ENCODE measurements at regions not wholly inside any gene's neighbourhood (a gene's known extent, or its start where the extent isn't known, plus 50 kb on each side); places are given as distances from the start of the nearest gene placed in this dataset.

DNA sequence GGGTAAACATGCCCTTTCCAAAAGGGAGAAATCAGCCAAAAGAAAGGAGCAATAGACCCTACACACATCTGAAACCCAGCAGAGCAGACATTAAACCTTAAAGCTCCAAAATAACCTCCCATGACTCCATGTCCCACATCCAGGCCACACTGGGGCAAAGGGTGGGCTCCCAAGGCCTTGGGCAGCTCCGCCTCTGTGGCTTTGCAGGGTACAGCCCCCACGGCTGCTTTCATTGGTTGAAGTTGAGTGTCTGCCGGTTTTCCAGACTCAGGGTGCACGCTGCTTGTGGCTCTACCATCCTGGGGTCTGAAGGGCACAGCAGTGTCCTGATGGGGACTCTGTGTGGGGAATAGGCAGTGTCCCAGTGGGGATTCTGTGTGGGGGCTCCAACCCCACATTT is 146.5 kb downstream of the ZDHHC21 start:
- Histone ChIP-seq H3K36me3 (ENCODE audit: control insufficient read depth, insufficient read depth, low read length) (no peaks in the 10 kb centered on the region), H3K9ac (ENCODE audit: extremely low read depth, low read length, poor library complexity, severe bottlenecking) (no peak overlapping the region), H3K27me3 (ENCODE audit: control insufficient read depth, insufficient read depth, low read length, poor library complexity, severe bottlenecking) (no peaks in the 10 kb centered on the region), H3K27ac (ENCODE audit: low read depth, low read length) (no peak overlapping the region), H3K4me3 (ENCODE audit: low read length) (peak overlapping the region; percentile 19), H3K9me3 (ENCODE audit: control insufficient read depth, low read length) (peaks cover 19% of the 10 kb centered on the region), H3K4me1 (ENCODE audit: control insufficient read depth, insufficient read depth, low read length) (peaks cover 4% of the 10 kb centered on the region)
- WGBS, 2 experiments (ENCODE audit: insufficient coverage in 1 of 2, insufficient read length in 1 of 2), result 88 to 94% methylated on average over 1 to 4 of the region's 4 CpGs
- TF ChIP-seq, protein P1, sequence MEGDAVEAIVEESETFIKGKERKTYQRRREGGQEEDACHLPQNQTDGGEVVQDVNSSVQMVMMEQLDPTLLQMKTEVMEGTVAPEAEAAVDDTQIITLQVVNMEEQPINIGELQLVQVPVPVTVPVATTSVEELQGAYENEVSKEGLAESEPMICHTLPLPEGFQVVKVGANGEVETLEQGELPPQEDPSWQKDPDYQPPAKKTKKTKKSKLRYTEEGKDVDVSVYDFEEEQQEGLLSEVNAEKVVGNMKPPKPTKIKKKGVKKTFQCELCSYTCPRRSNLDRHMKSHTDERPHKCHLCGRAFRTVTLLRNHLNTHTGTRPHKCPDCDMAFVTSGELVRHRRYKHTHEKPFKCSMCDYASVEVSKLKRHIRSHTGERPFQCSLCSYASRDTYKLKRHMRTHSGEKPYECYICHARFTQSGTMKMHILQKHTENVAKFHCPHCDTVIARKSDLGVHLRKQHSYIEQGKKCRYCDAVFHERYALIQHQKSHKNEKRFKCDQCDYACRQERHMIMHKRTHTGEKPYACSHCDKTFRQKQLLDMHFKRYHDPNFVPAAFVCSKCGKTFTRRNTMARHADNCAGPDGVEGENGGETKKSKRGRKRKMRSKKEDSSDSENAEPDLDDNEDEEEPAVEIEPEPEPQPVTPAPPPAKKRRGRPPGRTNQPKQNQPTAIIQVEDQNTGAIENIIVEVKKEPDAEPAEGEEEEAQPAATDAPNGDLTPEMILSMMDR (conservative IDR thresholded peaks at IDR 0.05), result no peak
- Mint-ChIP-seq H3K27ac (peak overlapping the region; percentile 77), H3K36me3 (ENCODE audit: low read depth) (peaks cover 9% of the 10 kb centered on the region), H3K4me3 (no peak overlapping the region), H3K4me1 (peaks cover 35% of the 10 kb centered on the region), H3K9me3 (peaks cover 20% of the 10 kb centered on the region), H3K27me3 (ENCODE audit: insufficient read depth) (no peaks in the 10 kb centered on the region)
- DNase-seq, result peak; percentile 51

- peaks cover 9% of the 10 kb centered on the region for H3K9me3 Mint-ChIP-seq
- peaks cover 43% of the 10 kb centered on the region for H3K4me1 Mint-ChIP-seq
- Histone ChIP-seq H3K36me3 (ENCODE audit: control insufficient read depth, insufficient read depth, low read length) (no peaks in the 10 kb centered on the region), H3K27ac (ENCODE audit: low read depth, low read length) (peak overlapping the region; percentile 51), H3K4me3 (ENCODE audit: low read length) (no peak overlapping the region), H3K27me3 (ENCODE audit: control insufficient read depth, insufficient read depth, low read length, poor library complexity, severe bottlenecking) (no peaks in the 10 kb centered on the region), H3K9me3 (ENCODE audit: control insufficient read depth, low read length) (peaks cover 8% of the 10 kb centered on the region), H3K4me1 (ENCODE audit: control insufficient read depth, insufficient read depth, low read length) (peaks cover 19% of the 10 kb centered on the region), H3K9ac (ENCODE audit: extremely low read depth, low read length, poor library complexity, severe bottlenecking) (no peak overlapping the region)
- no peaks in the 10 kb centered on the region for H3K27me3 Mint-ChIP-seq (ENCODE audit: insufficient read depth)
- no peak for DNase-seq
- no peak overlapping the region for H3K4me3 Mint-ChIP-seq
- WGBS, 2 experiments (ENCODE audit: insufficient coverage in 1 of 2, insufficient read length in 1 of 2), result 61 to 67% methylated on average over 3 to 4 of the region's 4 CpGs
- TF ChIP-seq, protein P1 (conservative IDR thresholded peaks at IDR 0.05), result no peak
- peaks cover 6% of the 10 kb centered on the region for H3K36me3 Mint-ChIP-seq (ENCODE audit: low read depth)
- H3K27ac Mint-ChIP-seq, result no peak overlapping the region
Observed at GRCh38 chr9:14542071-14542470, 151.2 kb downstream of the ZDHHC21 start.

- Mint-ChIP-seq H3K9me3 (no peaks in the 10 kb centered on the region), H3K4me1 (peaks cover 57% of the 10 kb centered on the region), H3K4me3 (no peak overlapping the region), H3K27ac (peak overlapping the region; percentile 44), H3K27me3 (ENCODE audit: insufficient read depth) (no peaks in the 10 kb centered on the region), H3K36me3 (ENCODE audit: low read depth) (no peaks in the 10 kb centered on the region)
- H3K4me1 ChIP-seq (ENCODE audit: control insufficient read depth, insufficient read depth, low read length), result peaks cover 28% of the 10 kb centered on the region
- TF ChIP-seq, protein P1 (conservative IDR thresholded peaks at IDR 0.05), result no peak
- no peak overlapping the region for H3K27ac ChIP-seq (ENCODE audit: low read depth, low read length)
- no peaks in the 10 kb centered on the region for H3K27me3 ChIP-seq (ENCODE audit: control insufficient read depth, insufficient read depth, low read length, poor library complexity, severe bottlenecking)
- 79 to 95% methylated on average over 3 to 4 of the region's 4 CpGs for WGBS, 2 experiments (ENCODE audit: insufficient coverage in 1 of 2, insufficient read length in 1 of 2)
- H3K9ac ChIP-seq (ENCODE audit: extremely low read depth, low read length, poor library complexity, severe bottlenecking), result no peak overlapping the region
- DNase-seq, result peak; percentile 53
- H3K36me3 ChIP-seq (ENCODE audit: control insufficient read depth, insufficient read depth, low read length), result no peaks in the 10 kb centered on the region
- no peaks in the 10 kb centered on the region for H3K9me3 ChIP-seq (ENCODE audit: control insufficient read depth, low read length)
- peak overlapping the region; percentile 68 for H3K4me3 ChIP-seq (ENCODE audit: low read length)
Observed at GRCh38 chr9:14538526-14538925, 154.7 kb downstream of the ZDHHC21 start.

Measured in endodermal cell (in vitro differentiated cells).